GM06990 (cell line): ENCODE measurements at regions not wholly inside any gene's neighbourhood (a gene's known extent, or its start where the extent isn't known, plus 50 kb on each side); places are given as distances from the start of the nearest gene placed in this dataset.

Source experiments
- DNase-seq: peaks from one replicate; pipeline ENCODE4 v3.0.0-alpha.2; 2011; ENCODE audit not compliant: insufficient read length; ENCODE audit errors: extremely low read depth
- H3K27me3 ChIP-seq: replicated peaks from 2 replicates; pipeline ENCODE4 v1.6.0; 2011; ENCODE audit warnings: low read length; ENCODE audit not compliant: control insufficient read depth, insufficient read depth
- H3K36me3 ChIP-seq: 2 replicates; pipeline ENCODE4 v1.5.1; 2011; ENCODE audit warnings: low read length; ENCODE audit not compliant: control insufficient read depth, insufficient read depth
- H3K4me3 ChIP-seq: replicated peaks from 2 replicates; pipeline ENCODE4 v1.5.1; 2011; ENCODE audit warnings: low read depth, mild to moderate bottlenecking, control low read depth, low read length
- CTCF ChIP-seq: IDR thresholded peaks from 2 replicates; pipeline ENCODE4 v1.5.1; 2011; ENCODE audit warnings: low read length, control low read depth, mild to moderate bottlenecking, inconsistent platforms; ENCODE audit not compliant: insufficient read depth, poor library complexity, severe bottlenecking

GRCh38 chr10:71033396-71033980 lies 145.1 kb upstream of the PCBD1 start:
- Histone ChIP-seq H3K4me3 (no peak overlapping the region), H3K27me3 (no peaks in the 10 kb centered on the region), H3K36me3 (no peaks in the 10 kb centered on the region)
- TF ChIP-seq CTCF: peak; percentile 14
- no peak for DNase-seq

GRCh38 chr10:71035511-71036296 lies 147.3 kb upstream of the PCBD1 start:
- H3K27me3 ChIP-seq: no peaks in the 10 kb centered on the region; the same call in none of the 2 replicates
- no peak overlapping the region for H3K4me3 ChIP-seq
- no peak for DNase-seq
- H3K36me3 ChIP-seq: no peaks in the 10 kb centered on the region
- TF ChIP-seq CTCF: no peak

GRCh38 chr10:71036297-71036966 lies 148.1 kb upstream of the PCBD1 start:
- H3K27me3 ChIP-seq: no peaks in the 10 kb centered on the region; the same call in none of the 2 replicates
- no peak for DNase-seq
- no peak for TF ChIP-seq CTCF
- no peaks in the 10 kb centered on the region for H3K36me3 ChIP-seq
- no peak overlapping the region for H3K4me3 ChIP-seq

GRCh38 chr10:71038091-71038633 lies 149.8 kb upstream of the PCBD1 start:
- Histone ChIP-seq H3K4me3 (no peak overlapping the region), H3K36me3 (no peaks in the 10 kb centered on the region), H3K27me3 (no peaks in the 10 kb centered on the region; the same call in none of the 2 replicates)
- no peak for DNase-seq
- TF ChIP-seq CTCF: no peak

GRCh38 chr10:71038921-71039320 lies 150.6 kb upstream of the PCBD1 start:
- Histone ChIP-seq H3K36me3 (no peaks in the 10 kb centered on the region), H3K27me3 (no peaks in the 10 kb centered on the region; the same call in none of the 2 replicates), H3K4me3 (no peak overlapping the region)
- no peak for TF ChIP-seq CTCF
- no peak for DNase-seq
